ENCODE measurements at regions not wholly inside any gene's neighbourhood (a gene's known extent, or its start where the extent isn't known, plus 50 kb on each side); places are given as distances from the start of the nearest gene placed in this dataset.
"Not testable (repeated sequence)": the region's sequence is repeated elsewhere in the genome, so short reads cannot be mapped to it uniquely, and the experiment has no call there.

DNA sequence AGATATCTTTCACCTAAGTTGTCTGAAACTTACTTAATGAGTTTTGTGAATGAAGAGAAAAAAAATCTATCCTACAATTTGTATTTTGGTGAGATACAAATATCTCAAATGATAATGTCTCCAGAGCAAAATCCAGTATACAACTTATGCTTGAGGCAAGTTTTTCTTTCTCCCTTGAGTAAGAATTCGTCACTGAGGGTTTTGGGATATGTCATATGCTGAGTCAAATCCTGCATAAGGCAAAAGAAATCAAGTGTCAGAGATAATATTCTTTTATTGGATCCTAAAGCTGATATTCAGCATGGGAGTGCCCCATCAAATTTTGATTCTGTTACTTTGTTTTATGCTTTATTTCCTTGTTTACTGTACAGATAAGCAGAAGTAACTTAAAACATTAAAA, 1308.6 kb downstream of the ARAP2 start:
- no peak for DNase-seq

GRCh38 chr4:34939073-34939472, 1305.2 kb downstream of the ARAP2 start:
- DNase-seq, result no peak

- no peak for DNase-seq
Measured at GRCh38 chr4:34943741-34944386, 1300.5 kb downstream of the ARAP2 start.

DNA sequence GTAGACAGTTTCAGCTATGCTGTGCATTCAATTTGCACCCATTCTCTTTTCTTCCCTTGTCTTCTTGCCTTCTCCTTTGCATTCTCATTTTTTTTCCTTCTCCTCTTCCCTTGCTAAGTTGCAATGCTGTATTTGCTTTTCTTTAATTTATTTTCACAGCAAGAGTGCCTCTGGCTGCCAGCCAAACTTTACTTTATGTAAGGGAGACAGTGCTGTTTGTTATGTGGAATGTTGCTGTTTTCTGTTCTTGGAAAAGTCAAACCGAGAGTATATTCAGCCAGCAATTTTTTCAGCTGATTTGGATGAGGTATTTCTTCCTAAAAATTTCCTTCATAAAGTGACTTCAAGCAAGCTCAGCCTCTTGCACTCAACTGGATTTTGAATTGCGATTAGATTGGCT, 1293.4 kb downstream of the ARAP2 start:
- DNase-seq, result no peak

DNA sequence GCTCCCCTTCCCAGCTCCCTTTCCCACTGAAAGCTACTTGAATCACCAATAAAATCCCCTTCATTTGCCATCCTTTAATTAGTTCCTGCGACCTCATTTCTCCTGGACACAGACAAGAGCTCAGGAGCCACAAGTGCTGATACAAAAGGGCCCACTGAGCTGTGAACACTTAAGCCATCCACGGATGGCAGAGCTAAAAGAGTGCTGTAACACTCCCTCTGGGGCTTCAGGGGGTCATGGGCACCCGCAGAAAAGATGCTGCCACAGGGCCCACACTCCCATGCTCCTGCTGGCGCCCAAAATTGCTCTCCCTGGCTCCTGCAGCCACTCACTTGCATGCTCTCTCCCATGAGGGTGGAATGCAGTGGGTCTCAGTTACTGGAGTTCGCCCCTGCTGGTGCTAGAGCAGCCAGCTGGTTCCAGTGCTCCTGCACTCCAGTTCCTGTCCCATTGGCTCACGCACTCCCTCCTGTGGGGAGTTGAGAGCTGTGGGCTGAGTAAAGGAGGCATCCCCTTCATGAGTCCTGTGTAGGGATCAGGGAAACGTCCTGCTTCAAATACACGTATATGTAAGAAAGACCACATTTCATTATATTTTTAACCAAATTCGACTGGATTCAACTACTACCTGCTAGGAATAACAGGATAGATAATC, 1291.0 kb downstream of the ARAP2 start:
- no peak for DNase-seq

- DNase-seq, result no peak
Measured at GRCh38 chr4:34964613-34965012, 1279.7 kb downstream of the ARAP2 start.

- no peak for DNase-seq
Measured at GRCh38 chr4:34972189-34972588, 1272.1 kb downstream of the ARAP2 start.

DNA sequence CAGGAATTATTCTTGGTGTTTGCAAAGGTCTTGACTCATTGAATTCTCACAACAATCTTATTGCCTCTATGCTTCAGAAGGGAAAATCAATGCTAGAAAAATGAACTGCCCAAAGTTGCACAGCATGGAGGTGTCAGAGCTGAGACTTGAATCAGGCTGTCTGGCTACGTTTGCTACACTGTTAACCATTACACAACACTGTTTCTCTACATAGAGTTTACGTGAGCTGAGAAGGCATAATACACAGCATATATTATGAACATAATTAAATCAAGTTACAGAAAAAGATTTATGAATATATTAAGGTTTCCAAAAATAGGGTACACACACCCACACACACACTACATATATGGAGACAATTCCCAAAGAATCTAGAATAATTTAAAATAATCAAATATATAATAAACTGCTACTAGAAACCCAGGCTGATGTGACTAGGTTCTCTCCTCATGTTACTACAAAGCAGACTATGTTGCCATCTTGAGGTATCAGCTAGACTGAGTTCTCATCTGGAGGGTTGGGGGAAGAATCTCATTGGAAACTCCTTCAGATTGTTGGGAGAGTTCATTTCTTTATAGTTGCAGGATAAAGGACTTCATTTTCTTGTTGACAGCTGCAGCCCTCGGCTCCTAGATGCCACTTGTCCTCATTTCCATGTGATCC, 1270.5 kb downstream of the ARAP2 start:
- no peak for DNase-seq

DNA sequence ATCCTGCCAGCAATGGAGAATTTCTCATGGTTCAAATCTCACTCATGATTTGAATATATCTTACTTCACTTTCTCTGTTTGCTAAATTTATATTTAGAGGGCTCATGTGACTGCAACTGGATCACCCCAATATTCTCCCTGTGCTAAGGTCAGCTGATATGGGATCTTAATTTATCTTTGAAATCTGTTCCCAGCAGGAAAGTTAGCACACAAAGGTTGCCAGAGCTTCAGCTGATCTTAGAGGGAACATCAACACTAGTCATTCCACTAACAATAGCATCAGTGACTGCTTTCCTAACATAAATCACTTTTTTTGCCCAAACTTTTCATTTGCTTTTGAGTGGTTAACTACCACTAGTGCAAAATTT, 1270.0 kb downstream of the ARAP2 start:
- no peak for DNase-seq

DNA sequence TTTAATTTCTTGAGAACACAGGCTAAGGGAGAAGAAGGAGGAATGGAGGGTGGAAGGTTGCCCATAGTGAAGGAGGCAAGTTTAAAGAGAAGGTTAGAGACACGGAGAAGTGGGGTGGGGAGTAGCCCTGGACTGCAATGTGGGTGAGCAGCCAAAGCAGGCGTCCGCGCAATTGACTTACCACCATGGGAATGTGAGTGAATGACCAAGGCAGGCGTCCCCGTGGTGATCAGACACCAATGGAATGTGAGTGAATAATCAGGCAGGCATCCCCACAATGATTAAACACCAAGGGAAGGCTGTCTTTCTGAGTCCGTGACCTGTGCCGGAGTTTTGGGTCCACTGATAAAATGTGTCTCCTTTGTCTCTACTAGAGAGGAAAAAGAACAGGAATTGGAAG, 1223.1 kb downstream of the ARAP2 start:
- DNase-seq, result not testable (repeated sequence)

DNA sequence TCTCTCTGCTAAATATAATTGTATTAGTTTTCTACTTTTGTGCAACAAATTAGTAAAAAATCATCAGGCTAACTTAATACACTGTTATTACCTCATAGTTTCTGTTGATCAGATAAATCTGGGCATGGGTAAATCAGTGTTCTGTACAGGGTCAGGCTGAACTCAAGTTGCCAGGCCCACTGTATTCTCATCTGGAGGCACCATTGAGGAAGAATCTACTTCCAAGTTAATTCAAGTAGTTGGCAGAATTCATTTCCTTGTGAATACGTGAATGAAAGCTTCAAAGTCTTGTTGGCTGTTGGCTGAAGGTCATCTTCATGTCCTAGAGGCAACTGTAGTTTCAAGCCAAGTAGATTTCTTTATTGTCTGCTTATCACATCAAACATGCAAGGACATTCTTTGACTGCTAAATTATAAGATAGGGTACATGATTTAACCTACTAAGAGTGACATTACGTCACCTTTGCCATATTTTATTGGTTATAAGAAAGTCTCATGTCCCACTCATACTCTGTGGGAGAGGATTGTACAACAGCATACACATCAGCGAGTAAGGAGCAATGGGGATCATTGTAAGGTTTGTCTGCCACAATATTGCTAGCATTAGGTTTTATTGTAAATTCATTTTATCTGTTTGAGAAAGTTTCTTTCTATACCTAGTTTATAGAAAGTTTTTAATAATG, 1219.0 kb downstream of the ARAP2 start:
- no peak for DNase-seq

GRCh38 chr4:35038079-35038805, 1206.1 kb downstream of the ARAP2 start:
- DNase-seq, result no peak

GRCh38 chr4:35038845-35039244, 1205.5 kb downstream of the ARAP2 start:
- no peak for DNase-seq

GRCh38 chr4:35052546-35052945, 1191.8 kb downstream of the ARAP2 start:
- no peak for DNase-seq

DNA sequence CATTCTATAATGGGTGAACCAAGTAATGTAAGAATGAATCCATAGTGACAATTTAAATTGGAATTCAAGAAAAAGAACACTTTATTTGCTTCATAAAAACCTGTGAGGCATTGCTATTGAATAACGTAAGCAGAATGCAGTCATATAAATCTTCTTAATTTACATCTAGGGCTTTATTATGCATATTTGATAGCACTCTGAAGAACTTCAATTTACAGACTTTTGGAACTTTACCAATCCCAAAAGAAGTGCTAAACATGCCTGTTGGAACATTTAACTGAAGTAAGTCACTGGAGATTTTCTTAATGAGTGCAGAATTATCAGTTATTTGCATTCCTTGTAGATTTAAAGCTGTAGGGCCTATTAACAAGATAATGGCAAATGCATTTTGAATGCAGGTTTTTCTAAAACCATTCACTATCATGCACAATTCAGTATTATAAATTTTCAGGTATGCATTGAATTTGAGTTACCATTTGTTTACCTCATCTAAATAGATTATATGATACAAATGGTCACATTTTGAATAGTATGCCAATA, 1181.2 kb downstream of the ARAP2 start:
- DNase-seq, result no peak

GRCh38 chr4:35066406-35066805, 1177.9 kb downstream of the ARAP2 start:
- DNase-seq, result no peak

DNA sequence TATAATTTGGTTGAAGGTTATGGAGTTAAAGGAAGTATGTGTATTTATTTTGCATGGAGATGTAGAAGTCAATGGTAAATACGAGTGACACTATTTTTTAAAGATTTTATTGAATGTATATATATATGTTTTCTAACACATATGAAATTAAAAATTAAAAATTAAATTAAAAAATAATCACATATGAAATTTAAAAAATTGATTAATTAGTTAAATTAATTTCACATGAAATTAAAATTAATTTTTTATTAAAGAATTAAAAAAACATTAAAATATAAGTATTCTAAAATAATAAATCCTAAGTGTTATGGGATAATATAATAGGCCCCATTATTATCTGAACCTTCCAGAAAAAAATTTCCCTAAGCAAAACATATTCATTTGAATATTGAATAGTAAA, 1163.5 kb downstream of the ARAP2 start:
- DNase-seq, result no peak

GRCh38 chr4:35087218-35087617, 1157.1 kb downstream of the ARAP2 start:
- DNase-seq, result no peak

GRCh38 chr4:35100932-35101331, 1143.4 kb downstream of the ARAP2 start:
- DNase-seq, result no peak

- no peak for DNase-seq
Measured at GRCh38 chr4:35102066-35102465, 1142.2 kb downstream of the ARAP2 start.

DNA sequence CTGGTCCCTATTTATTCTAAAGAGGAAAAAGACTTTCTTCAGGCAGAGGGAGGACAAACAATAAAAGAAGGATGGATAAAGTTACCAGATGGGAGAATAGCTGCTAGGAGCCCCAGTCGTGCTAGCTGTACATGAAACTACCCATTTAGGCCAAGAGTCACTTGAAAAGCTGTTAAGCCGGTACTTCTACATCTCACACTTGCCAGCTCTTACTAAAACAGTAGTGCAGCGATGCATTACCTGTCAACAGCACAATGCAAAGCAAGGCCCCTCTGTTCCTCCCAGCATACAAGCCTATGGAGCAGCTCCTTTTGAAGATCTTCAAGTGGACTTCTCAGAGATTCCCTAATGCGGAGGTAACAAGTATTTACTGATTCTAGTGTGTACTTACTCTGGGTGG, 1138.8 kb downstream of the ARAP2 start:
- DNase-seq, result no peak

DNA sequence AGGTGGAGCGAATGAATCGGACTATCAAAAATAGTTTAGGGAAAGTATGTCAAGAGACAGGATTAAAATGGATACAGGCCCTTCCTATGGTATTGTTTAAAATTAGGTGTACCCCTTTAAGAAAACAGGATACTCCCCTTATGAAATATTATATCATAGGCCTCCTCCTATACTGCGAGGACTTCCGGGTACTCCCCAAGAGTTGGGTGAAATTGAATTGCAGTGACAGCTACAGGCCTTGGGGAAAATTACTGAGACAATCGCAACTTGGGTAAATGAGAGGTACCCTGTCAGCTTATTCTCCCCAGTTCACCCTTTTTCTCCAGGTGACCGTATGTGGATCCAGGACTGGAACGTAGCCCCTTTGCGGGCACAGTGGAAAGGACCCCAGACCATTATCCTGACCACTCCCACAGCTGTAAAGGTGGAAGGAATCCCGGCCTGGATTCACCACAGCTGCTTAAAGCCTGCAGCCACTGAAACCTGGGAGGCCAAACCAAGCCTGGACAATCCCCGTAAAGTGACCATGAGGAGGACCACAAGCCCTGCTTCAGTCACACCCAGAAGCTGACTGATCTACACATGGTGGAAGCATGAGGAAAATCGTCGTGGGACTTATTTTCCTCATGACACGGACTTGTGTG, 1138.1 kb downstream of the ARAP2 start:
- no peak for DNase-seq
